ENCODE measurements at regions not wholly inside any gene's neighbourhood (a gene's known extent, or its start where the extent isn't known, plus 50 kb on each side); places are given as distances from the start of the nearest gene placed in this dataset.

DNA sequence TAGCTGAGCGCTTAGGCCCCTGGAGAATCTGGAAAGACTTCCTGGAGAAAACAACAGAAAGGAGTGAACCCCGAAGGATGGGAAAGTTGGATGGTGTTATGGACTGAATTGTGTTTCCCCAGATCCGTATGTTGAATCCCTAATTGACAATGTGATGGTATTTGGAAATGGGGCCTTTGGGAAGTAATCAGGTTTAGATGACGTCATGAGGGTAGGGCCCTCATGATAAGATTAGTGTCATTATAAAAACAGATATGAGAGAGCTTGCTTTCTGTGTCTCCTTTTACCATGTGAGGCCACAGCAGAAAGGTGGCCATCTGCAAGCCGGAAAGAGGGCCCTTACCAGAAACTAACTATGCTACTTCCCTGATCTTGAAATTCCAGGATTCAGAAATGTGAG lies 159.5 kb downstream of the QDPR start:
- TF ChIP-seq, protein P1, sequence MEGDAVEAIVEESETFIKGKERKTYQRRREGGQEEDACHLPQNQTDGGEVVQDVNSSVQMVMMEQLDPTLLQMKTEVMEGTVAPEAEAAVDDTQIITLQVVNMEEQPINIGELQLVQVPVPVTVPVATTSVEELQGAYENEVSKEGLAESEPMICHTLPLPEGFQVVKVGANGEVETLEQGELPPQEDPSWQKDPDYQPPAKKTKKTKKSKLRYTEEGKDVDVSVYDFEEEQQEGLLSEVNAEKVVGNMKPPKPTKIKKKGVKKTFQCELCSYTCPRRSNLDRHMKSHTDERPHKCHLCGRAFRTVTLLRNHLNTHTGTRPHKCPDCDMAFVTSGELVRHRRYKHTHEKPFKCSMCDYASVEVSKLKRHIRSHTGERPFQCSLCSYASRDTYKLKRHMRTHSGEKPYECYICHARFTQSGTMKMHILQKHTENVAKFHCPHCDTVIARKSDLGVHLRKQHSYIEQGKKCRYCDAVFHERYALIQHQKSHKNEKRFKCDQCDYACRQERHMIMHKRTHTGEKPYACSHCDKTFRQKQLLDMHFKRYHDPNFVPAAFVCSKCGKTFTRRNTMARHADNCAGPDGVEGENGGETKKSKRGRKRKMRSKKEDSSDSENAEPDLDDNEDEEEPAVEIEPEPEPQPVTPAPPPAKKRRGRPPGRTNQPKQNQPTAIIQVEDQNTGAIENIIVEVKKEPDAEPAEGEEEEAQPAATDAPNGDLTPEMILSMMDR (IDR thresholded peaks at IDR 0.05; ENCODE audit: borderline replicate concordance, control extremely low read depth, extremely low read depth, insufficient read depth, missing control alignments) = no peak
- no peak for DNase-seq (ENCODE audit: low spot score)
- in situ Hi-C loops (cut with MboI; ENCODE audit: low sequenced_read_pairs, unreplicated experiment) = loop anchor here (10.0 kb wide), 1 partner anchor 92 kb away; no protein-coding TSS in a partner anchor

DNA sequence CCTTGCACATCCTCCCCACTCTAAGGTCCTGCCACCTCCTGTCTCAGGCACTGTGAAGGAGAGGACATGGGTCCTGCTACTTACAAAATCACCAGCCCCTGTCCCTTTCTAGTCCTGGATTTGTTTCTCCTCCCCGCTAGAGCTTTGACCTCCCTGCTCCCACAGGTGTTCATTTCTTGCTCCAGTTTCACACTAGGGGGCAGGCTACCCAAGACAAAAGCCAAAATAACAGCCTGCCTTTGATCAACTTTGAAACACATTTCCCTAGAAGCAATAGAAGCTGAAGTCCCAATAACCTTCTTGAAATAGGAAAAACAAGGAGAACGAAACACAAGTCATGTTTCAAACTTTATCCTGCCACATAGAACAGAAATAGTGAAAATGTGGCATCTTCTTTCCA lies 164.4 kb downstream of the QDPR start:
- in situ Hi-C loops (cut with MboI; ENCODE audit: low sequenced_read_pairs, unreplicated experiment) = no loop called here
- DNase-seq (ENCODE audit: low spot score) = peak; percentile 38
- TF ChIP-seq, protein P1 (IDR thresholded peaks at IDR 0.05; ENCODE audit: borderline replicate concordance, control extremely low read depth, extremely low read depth, insufficient read depth, missing control alignments) = peak; percentile 49

DNA sequence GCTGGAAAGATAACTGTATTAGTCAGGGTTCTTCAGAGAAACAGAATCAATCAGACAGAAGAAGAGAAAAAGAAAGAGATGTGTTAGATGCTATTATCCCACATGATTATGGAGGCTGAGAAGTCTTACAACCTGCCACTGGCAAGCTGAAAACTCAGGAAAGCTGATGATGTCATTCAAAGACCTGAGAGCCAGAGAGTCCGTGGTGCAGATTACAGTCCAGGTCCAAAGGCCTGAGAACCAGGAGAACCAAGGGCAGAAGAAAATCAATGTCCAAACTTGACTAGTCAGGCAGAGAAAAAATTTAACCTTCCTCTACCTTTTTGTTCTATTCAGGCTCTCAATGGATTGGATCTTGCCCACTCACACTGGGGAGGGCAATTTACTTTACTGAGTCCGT lies 172.5 kb downstream of the QDPR start:
- in situ Hi-C loops (cut with MboI; ENCODE audit: low sequenced_read_pairs, unreplicated experiment) = no loop called here
- TF ChIP-seq, protein P1 (IDR thresholded peaks at IDR 0.05; ENCODE audit: borderline replicate concordance, control extremely low read depth, extremely low read depth, insufficient read depth, missing control alignments) = no peak
- no peak for DNase-seq (ENCODE audit: low spot score)

DNA sequence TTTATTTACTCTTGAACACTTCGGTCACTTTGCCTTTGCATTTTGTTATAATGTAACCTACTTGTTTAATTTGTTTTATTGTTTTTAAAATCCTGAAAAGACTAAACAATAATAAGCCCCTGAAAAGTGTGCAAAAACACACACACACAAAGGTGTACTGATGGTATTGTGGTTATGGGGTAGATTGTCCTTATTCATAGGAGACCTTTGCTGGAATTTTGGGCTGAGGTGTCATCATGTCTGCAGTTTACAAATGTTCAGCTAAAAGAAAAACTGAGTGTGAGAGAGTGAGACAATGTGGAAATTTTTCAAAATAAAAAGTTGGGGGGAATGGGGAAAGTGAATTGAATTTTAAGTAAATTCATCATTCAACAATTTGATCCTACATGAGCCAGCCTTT lies 174.9 kb downstream of the QDPR start:
- in situ Hi-C loops (cut with MboI; ENCODE audit: low sequenced_read_pairs, unreplicated experiment) = no loop called here
- TF ChIP-seq, protein P1 (IDR thresholded peaks at IDR 0.05; ENCODE audit: borderline replicate concordance, control extremely low read depth, extremely low read depth, insufficient read depth, missing control alignments) = no peak
- DNase-seq (ENCODE audit: low spot score) = no peak

DNA sequence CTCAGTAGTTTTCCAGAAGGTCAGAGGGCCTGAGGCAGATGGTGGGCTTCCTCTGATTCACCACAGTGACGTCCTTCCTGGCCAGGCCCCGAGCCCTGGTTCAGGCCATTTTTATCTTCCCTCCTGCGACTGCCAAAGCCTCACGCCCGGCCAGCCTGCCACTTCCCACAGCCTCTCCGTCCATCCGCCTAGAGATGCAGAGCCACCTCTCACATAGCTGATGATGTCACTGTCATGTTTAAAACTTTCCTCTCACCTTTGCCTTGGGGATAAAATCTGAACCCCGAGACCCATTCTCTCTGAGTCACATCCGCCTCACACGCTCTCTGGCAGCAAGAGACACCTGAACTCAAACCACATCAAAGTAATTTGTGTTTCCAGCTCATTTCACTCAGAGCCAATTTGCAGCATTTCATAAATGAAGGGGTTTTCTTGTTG lies 175.3 kb downstream of the QDPR start:
- TF ChIP-seq, protein P1 (IDR thresholded peaks at IDR 0.05; ENCODE audit: borderline replicate concordance, control extremely low read depth, extremely low read depth, insufficient read depth, missing control alignments) = no peak
- in situ Hi-C loops (cut with MboI; ENCODE audit: low sequenced_read_pairs, unreplicated experiment) = no loop called here
- peak; percentile 57 for DNase-seq (ENCODE audit: low spot score)

DNA sequence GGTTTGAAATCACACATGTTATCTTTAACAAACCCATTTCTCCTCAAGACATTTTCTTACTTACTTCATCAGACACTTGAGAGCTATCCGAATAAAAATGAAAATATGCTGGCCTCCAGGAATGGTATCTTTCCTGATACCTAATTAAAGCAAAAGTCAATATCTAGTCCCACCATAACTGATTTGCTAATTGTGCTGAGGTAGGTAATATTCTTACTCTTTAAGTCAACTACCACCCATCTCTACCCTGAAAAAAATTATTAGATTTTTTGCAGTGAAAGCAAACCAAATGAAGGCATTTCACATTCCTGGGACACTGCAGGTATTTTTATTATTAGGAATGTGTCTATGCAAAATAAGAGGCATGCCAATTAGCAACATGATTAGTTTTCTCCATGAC lies 175.8 kb downstream of the QDPR start:
- in situ Hi-C loops (cut with MboI; ENCODE audit: low sequenced_read_pairs, unreplicated experiment) = no loop called here
- DNase-seq (ENCODE audit: low spot score) = no peak
- TF ChIP-seq, protein P1 (IDR thresholded peaks at IDR 0.05; ENCODE audit: borderline replicate concordance, control extremely low read depth, extremely low read depth, insufficient read depth, missing control alignments) = no peak

GRCh38 chr4:17335371-17335770 lies 176.5 kb downstream of the QDPR start:
- TF ChIP-seq, protein P1 (IDR thresholded peaks at IDR 0.05; ENCODE audit: borderline replicate concordance, control extremely low read depth, extremely low read depth, insufficient read depth, missing control alignments) = no peak
- in situ Hi-C loops (cut with MboI; ENCODE audit: low sequenced_read_pairs, unreplicated experiment) = no loop called here
- no peak for DNase-seq (ENCODE audit: low spot score)
